HG02938 (cell line): ENCODE measurements at regions not wholly inside any gene's neighbourhood (a gene's known extent, or its start where the extent isn't known, plus 50 kb on each side); places are given as distances from the start of the nearest gene placed in this dataset.

Source experiments
- ATAC-seq: cut with Tn5 transposase; IDR thresholded peaks from one replicate; pipeline ENCODE4 v1.9.1; 2021; ENCODE audit warnings: mild to moderate bottlenecking, moderate library complexity; ENCODE audit not compliant: unreplicated experiment

DNA sequence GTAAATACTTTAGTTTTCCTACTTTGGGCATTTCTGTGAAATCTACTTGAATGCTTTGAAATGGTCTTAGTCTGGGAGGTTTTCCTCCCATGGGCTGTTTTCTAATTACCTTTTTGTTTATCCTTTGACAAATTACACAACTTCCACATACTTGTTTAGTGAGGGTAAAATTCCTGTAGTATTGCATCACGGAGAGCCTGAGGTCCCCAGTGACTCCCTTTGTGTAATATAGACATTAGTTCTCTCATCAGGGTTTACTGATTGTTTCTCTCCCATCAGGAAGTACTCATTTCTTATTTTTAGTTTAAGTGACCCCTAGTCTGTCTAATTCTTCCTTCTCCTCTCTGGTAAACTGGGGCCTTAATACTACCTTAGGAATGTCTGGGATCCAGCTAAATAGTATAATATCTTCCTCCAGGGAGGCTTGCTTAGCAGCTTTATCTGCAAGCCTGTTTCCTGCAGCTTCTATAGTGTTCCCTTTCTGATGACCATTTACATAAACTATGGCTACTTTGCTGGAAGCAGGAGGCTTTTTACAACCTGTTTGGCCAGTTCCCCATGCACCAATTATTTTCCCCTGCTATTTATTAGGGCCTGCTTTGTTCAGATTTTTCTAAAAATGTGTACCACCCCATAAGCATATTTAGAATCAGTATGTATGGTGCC lies 87.2 kb upstream of the XCR1 start:
- ATAC-seq = no peak

- ATAC-seq = no peak
Measured at GRCh38 chr3:46113608-46114007, 86.3 kb upstream of the XCR1 start.

DNA sequence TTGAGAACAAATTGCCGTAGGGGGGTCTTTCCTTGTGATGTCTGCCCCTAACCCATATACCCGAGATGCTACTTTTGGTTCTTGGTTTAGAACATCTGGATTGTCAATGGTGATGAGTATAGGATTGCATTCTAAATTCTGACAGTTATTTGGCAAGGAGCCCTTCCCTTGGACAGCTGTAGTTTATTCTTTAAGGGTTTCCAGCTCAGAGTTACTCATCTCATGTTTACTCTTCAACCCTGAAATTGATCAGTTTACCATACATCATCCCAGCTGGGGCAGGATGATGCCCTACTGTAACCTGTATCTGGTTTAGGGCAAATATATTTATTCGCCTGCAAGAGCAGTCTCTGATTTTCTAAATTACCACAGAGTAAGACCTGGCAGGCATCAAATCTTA lies 85.7 kb upstream of the XCR1 start:
- ATAC-seq = no peak

- no peak for ATAC-seq
Measured at GRCh38 chr3:46112296-46112695, 85.0 kb upstream of the XCR1 start.

- no peak for ATAC-seq
Measured at GRCh38 chr3:46110701-46111493, 83.6 kb upstream of the XCR1 start.

DNA sequence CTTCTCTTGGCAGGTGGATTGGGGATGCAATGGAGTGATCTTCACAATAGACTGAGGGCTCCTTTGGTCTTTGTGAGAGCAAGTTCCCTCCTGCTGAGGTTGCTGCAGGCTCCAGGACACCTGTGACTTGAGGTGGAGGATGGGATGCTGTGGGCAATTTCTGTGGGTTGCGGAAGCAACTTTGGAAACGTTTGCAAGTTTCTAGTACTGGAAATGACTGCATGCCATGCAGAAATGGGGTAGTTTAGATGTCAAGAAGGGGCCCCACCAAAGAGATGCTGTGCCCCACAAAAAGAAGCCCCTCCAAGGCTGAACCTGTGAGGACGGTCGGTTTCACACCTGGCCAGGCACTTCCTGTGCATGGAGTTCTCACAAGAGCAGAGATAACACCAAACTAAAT lies 80.4 kb upstream of the XCR1 start:
- no peak for ATAC-seq

DNA sequence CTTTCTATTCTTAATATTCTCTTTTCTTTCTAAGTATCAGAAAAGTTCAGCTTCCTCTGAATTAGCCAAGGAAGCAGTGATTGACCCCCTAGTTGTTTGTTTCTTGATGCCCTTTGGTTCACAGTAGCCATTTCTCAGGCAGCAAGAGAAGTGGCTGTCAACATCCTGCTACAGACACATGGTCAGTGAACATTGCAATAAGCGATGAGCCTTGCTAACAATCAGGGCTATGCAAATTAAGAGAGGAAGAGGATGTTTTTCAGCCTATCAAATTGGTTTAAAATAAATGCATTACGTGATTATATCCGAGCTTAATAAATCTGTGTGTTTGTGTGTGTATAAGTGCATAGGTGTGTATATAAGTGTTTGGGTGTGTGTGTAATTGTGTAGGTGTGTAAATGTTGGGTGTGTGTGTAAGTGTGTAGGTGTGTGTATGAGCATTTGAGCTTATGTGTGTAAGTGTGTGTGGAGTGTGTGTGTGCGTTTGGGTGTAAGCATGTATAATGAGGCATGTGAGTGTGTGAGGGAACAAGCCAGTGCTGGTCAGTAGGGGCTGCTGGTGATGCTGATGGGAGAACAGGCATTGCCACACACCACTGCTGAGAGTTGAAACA lies 78.1 kb upstream of the XCR1 start:
- no peak for ATAC-seq

DNA sequence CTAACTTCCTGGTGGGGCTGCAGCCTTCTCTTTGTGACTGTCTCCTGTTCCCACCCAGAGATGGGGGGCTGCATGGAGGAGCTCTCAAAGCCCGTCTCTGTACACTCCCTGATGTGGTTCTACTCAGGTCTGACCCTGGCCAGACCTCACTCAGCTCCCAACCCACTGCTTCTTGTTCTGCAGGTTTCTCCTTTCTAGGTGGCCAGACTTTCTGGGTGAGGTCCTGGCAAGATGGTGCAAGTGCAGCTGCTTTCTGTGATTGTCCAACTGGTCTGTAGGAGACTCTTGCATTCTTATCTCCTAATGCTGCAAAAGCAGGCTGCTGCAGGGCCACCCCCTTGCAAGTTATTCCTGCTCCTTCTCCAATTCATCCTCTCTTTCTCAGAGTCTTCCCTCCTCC lies 77.4 kb upstream of the XCR1 start:
- ATAC-seq = no peak

- no peak for ATAC-seq
Measured at GRCh38 chr3:46102780-46103130, 75.5 kb upstream of the XCR1 start.

GRCh38 chr3:46102059-46102779 lies 74.9 kb upstream of the XCR1 start:
- no peak for ATAC-seq

GRCh38 chr3:46100812-46101211 lies 73.5 kb upstream of the XCR1 start:
- ATAC-seq = no peak

DNA sequence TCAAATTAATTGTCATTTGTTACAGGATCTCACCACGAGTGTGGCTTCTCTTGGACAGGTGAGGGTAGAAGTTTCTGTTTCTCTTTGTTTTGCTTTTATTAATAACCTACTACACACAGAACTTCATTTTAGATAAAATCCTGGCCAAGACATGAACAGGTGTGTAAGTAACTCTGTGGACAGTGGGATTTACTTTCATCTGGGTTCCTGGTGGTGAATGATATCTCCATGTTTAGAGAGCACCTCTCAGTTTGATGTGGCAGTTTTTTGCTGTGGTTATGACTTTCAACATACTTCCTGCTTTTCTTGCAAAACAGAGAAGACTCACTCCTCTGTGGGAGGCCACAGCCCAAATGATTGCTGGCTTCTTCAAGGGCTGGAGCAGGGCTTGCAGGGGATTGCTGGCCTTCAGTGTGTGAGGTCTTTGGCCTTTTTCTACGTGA lies 71.1 kb upstream of the XCR1 start:
- peak; percentile 44 for ATAC-seq

DNA sequence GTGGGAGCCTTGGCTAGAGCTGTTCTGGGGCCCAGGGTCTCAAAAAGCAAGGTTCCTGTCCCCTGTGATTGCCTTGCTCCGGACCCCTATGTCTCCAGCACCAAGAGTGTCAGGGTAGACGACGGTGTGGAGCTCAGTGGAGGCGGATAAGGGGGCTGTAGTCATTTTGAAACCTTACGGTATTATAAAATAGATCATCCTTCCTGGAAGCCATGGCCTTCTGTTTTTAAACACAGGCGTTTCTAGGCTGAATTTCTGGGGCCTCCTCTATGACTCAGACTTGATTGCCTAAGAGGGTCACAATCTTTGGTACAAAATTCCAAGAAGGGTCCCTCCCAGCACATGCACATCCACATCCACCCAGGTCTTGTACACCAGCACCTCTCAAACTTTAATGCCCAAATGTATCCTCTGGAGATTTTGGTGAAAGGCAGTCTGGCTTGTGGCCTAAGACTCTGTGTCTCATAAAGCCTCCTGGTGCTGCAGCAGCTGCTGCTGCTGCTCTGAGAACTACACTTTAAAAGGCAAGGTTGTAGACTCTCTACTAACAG lies 70.5 kb upstream of the XCR1 start:
- peak; percentile 13 for ATAC-seq

DNA sequence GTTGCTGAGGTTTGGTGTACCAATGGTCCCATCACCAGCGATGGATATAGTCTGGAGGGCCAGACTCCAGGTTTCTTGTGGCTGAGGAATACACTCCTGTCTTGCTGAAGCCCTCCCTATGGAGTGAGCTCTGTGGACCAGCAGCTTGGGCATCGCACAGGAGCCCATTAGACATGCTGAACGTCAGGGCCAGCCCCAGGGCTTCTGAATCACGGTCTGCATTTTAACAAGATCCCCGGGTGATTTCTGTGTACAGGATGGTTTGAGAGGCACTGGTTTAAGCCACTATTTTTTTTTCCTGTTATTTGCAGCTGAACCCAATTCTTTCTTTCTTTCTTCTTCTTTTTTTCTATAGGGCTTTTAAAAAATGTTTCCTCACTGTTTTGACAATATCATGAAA lies 69.5 kb upstream of the XCR1 start:
- no peak for ATAC-seq

DNA sequence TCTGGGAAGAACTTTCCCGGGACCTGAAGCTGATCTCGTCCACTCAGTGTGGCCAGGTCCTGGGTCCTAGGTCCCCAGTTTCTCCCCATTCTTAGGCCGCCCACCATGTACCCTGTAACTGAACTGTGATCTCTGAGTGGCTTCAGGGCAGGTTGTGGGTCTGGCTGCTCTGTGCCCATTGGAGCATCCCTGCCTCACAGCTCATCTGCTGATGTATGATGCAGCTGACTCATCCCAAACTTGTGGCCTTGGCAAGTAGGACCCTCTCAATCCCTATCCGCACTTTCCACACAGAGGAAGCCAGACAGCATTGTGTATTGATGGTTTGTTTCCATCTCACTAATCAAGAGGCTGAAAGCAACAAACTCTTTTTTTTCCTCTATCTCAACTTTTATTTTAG lies 69.1 kb upstream of the XCR1 start:
- no peak for ATAC-seq

DNA sequence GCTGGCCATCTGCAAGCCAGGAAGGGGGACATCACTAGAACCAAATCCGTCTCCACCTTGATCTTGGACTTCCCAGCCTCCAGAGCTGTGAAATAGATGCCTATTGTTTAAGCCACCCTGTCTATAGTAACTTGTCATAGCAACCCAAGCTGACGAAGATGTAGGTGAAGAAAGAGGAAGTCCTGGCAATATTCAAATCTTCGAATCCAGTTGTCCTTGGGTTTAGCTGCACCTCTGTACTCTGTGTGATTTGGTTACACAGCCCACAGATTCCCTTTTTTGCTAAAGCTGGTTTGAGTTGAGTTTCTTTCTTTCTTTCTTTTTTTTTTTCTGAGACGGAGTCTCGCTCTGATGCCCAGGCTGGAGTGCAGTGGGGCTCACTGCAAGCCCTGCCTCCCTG lies 68.0 kb upstream of the XCR1 start:
- ATAC-seq = peak; percentile 68

GRCh38 chr3:46094506-46094905 lies 67.2 kb upstream of the XCR1 start:
- ATAC-seq = no peak

- ATAC-seq = no peak
Measured at GRCh38 chr3:46093966-46094365, 66.7 kb upstream of the XCR1 start.

DNA sequence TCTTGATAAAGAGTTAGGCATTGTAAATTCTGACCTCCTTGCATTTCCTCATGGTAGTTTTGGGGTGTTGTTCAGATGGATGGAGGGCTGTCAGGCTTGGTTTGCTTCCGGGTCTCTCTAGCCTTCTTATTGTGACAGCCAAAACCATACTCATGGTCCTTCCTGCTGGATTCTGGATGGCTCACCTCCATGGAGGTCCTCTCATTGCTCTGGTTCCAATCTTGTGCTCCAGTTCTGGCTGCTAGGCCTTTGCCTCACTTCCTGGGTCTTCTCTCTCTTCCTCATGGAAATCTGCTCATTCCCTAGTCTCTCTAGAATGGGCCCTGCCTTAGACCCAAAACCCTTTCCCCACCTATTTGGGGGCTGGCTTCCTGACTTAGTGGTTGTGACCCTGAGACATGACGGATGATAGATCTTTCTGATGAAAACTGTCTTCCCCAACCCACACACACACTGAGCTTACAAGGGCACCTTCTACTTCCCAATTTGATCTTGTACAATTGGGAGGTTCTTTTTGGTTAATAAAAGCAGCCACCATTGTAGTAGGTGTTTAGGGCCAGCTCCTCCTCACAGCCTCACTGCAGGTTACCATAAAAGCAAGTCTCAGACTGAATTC lies 66.2 kb upstream of the XCR1 start:
- no peak for ATAC-seq

DNA sequence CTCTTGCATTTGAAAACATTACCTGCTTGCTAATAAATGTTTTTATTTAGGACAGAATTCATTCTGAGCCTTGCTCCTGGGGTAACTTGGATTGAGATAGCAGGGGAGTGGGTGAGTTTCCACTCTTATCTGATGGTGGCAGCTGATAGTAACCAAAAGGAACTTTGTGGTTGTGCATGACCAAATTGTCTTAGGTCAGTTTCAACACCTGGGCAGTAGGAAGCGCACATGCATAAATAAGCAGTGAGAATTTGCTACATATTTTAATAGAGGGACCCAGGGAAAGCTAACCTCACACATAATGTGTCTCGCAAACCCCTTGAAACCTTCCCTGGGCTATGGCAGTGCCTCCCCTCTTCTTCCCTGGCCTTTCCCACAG lies 65.4 kb upstream of the XCR1 start:
- peak; percentile 35 for ATAC-seq
